Endothelial cell of umbilical vein (primary cell): ENCODE measurements at regions not wholly inside any gene's neighbourhood (a gene's known extent, or its start where the extent isn't known, plus 50 kb on each side); places are given as distances from the start of the nearest gene placed in this dataset.

ENCODE experiments used
- BruUV-seq: library from RNA; stranded (reverse); fragments of 400-500 nt; replicated peaks from 2 replicates; lab custom pipeline; 2021; lab: Mats Ljungman, UMichigan
- CTCF ChIA-PET: fragments of 300-600, 350-600 bp; sonication (Branson Sonifier 250); formaldehyde crosslinking; loops from one replicate; lab custom pipeline; 2021; ENCODE audit warnings: antibody characterized with exemption, inconsistent platforms; lab: Charles Lee
- POLR2A ChIA-PET: fragments of 300-600, 350-600 bp; sonication (Branson Sonifier 250); formaldehyde crosslinking; loops from one replicate; lab custom pipeline; 2021; ENCODE audit warnings: antibody characterized with exemption, inconsistent platforms; lab: Charles Lee
- DNase-seq: peaks from one replicate; pipeline ENCODE4 v3.0.0-alpha.2; 2011; ENCODE audit warnings: low read depth, low spot score
- FAIRE-seq: peaks from 2 replicates; lab custom pipeline; 2011; peaks lifted over from hg19 to GRCh38; lab: Jason Lieb, UNC
- H2AFZ ChIP-seq: 2 replicates; pipeline ENCODE4 v1.6.0; 2012; ENCODE audit warnings: low read depth, low read length, control low read depth, inconsistent platforms
- H3K27ac ChIP-seq: 2 replicates; pipeline ENCODE4 v1.5.1; 2011; ENCODE audit warnings: low read depth, mild to moderate bottlenecking, control low read depth, low read length, moderate library complexity; ENCODE audit not compliant: insufficient read depth
- H3K27me3 ChIP-seq, 2 experiments: 2 replicates each; pipeline versions ENCODE4 v1.6.0 to v1.6.1; 2011; ENCODE audit warnings: low read length in 2 of 2, mixed read lengths in 1 of 2; ENCODE audit not compliant: control insufficient read depth in 2 of 2, insufficient read depth in 2 of 2
- H3K36me3 ChIP-seq, 2 experiments: 2 replicates in 1 of 2; 3 replicates in 1 of 2; pipeline ENCODE4 v1.5.1; 2011; ENCODE audit warnings: low read length in 2 of 2, mild to moderate bottlenecking in 1 of 2, moderate library complexity in 1 of 2; ENCODE audit not compliant: control insufficient read depth in 2 of 2, insufficient read depth in 2 of 2; ENCODE audit errors: extremely low read depth in 1 of 2
- H3K4me1 ChIP-seq: 3 replicates; pipeline ENCODE4 v1.5.1; 2011; ENCODE audit warnings: mild to moderate bottlenecking, low read length; ENCODE audit not compliant: control insufficient read depth, insufficient read depth; ENCODE audit errors: extremely low read depth
- H3K4me2 ChIP-seq: 2 replicates; pipeline ENCODE4 v1.6.1; 2011; ENCODE audit warnings: low read length, control low read depth, mixed read lengths; ENCODE audit not compliant: insufficient read depth
- H3K4me3 ChIP-seq, 3 experiments: fragments of 200-600 bp in 1 of 3; sonication (generic), shearing (Covaris generic) in 1 of 3; replicated peaks in 1 of 3; 2 replicates each; pipeline ENCODE4 v1.5.1; 2011 to 2016; ENCODE audit warnings: control low read depth in 3 of 3, low read length in 3 of 3, mild to moderate bottlenecking in 2 of 3, inconsistent platforms in 1 of 3, low read depth in 1 of 3, moderate library complexity in 1 of 3; ENCODE audit not compliant: insufficient read depth in 1 of 3
- H3K79me2 ChIP-seq: 2 replicates; pipeline ENCODE4 v1.6.0; 2012; ENCODE audit warnings: low read length, inconsistent platforms; ENCODE audit not compliant: control insufficient read depth, insufficient read depth
- H3K9ac ChIP-seq: replicated peaks from 2 replicates; pipeline ENCODE3; 2011; ENCODE audit warnings: low read length, control low read depth; ENCODE audit not compliant: insufficient read depth; ENCODE audit errors: extremely low read depth
- H3K9me1 ChIP-seq: replicated peaks from 3 replicates; pipeline ENCODE4 v1.6.0; 2011; ENCODE audit warnings: mild to moderate bottlenecking, low read length; ENCODE audit not compliant: control insufficient read depth, insufficient read depth; ENCODE audit errors: extremely low read depth
- H3K9me3 ChIP-seq: replicated peaks from 2 replicates; pipeline ENCODE4 v1.5.1; 2012; ENCODE audit warnings: low read length, inconsistent platforms; ENCODE audit not compliant: control insufficient read depth, insufficient read depth
- H4K20me1 ChIP-seq: replicated peaks from 2 replicates; pipeline ENCODE3; 2011; ENCODE audit warnings: mild to moderate bottlenecking, low read length; ENCODE audit not compliant: control insufficient read depth, insufficient read depth; ENCODE audit errors: extremely low read depth
- CTCF ChIP-seq, 2 donors: IDR thresholded peaks; 1 replicate in 1 of 2; 2 replicates in 1 of 2; pipeline ENCODE4 v1.5.1; 2011; ENCODE audit warnings: low read length in 2 of 2, mild to moderate bottlenecking in 2 of 2, moderate library complexity in 2 of 2, control low read depth in 1 of 2, inconsistent platforms in 1 of 2, low read depth in 1 of 2; ENCODE audit not compliant: insufficient read depth in 1 of 2; ENCODE audit errors: extremely low read depth in 1 of 2
- EZH2 ChIP-seq: IDR thresholded peaks from 2 replicates; pipeline ENCODE4 v1.6.1; 2012; ENCODE audit warnings: borderline replicate concordance, low read depth, mild to moderate bottlenecking, moderate library complexity, low read length, inconsistent platforms; ENCODE audit not compliant: severe bottlenecking
- FOS ChIP-seq: IDR thresholded peaks from 2 replicates; pipeline ENCODE4 v1.6.1; 2011; ENCODE audit warnings: mild to moderate bottlenecking, low read length, moderate library complexity, borderline replicate concordance; ENCODE audit not compliant: insufficient read depth
- GATA2 ChIP-seq: IDR thresholded peaks from 2 replicates; pipeline ENCODE4 v1.7.0; 2011; ENCODE audit warnings: low read depth, mild to moderate bottlenecking, moderate library complexity, mixed read lengths, low read length; ENCODE audit not compliant: insufficient read length, insufficient read depth
- JUN ChIP-seq: IDR thresholded peaks from 2 replicates; pipeline ENCODE4 v1.6.1; 2011; ENCODE audit warnings: borderline replicate concordance, low read depth; ENCODE audit not compliant: insufficient read length, insufficient read depth
- MAX ChIP-seq: IDR thresholded peaks from 2 replicates; pipeline ENCODE4 v1.6.1; 2011; ENCODE audit not compliant: insufficient read depth, insufficient read length
- MYC ChIP-seq: IDR thresholded peaks from one replicate; pipeline ENCODE4 v1.6.1; 2011; ENCODE audit warnings: mild to moderate bottlenecking, low read depth, low read length
- POLR2A ChIP-seq: IDR thresholded peaks from 2 replicates; pipeline ENCODE4 v1.6.1; 2012; ENCODE audit warnings: low read depth, mild to moderate bottlenecking, control low read depth, low read length
- POLR2AphosphoS5 ChIP-seq: IDR thresholded peaks from 2 replicates; pipeline ENCODE4 v1.6.1; 2012; ENCODE audit warnings: low read depth, mild to moderate bottlenecking, control low read depth, low read length, moderate library complexity; ENCODE audit not compliant: insufficient read depth
- dilution Hi-C: fragments of 300-500 bp; cut with MboI; formaldehyde crosslinking; loops from one replicate; pipeline ENCODE4 v1.15.0; 2019; ENCODE audit warnings: low sequenced_read_pairs; ENCODE audit not compliant: extremely low pct_ligation_motif_present
- intact Hi-C: fragments of 100-400 bp; cut with micrococcal nuclease; formaldehyde crosslinking; loops from one replicate; pipeline ENCODE4 v1.10.0; 2022

- BruUV-seq, result no TSS peak
- no peak overlapping the region for H3K27ac ChIP-seq
- no peak overlapping the region for H3K4me2 ChIP-seq
- FAIRE-seq (peak; percentile 8), DNase-seq (no peak)
- no peak overlapping the region for H3K9ac ChIP-seq
- no peaks in the 10 kb centered on the region for H4K20me1 ChIP-seq
- intact Hi-C loops, result no loop called here
- H3K9me1 ChIP-seq, result no peaks in the 10 kb centered on the region
- H2AFZ ChIP-seq, result no peak overlapping the region
- no peaks in the 10 kb centered on the region for H3K79me2 ChIP-seq
- no peak overlapping the region for H3K4me3 ChIP-seq
- H3K27me3 ChIP-seq, result no peaks in the 10 kb centered on the region
- dilution Hi-C loops, result no loop called here
- no peaks in the 10 kb centered on the region for H3K4me1 ChIP-seq
- H3K9me3 ChIP-seq, result no peaks in the 10 kb centered on the region
- POLR2A ChIA-PET, result no interaction called here
- no peak for TF ChIP-seq FOS
- TF ChIP-seq CTCF (IDR thresholded peaks at IDR 0.05; ENCODE audit: extremely low read depth in 1 of 2, insufficient read depth in 1 of 2, low read depth in 1 of 2, low read length in 2 of 2), result no peak
- TF ChIP-seq MYC, result no peak
- TF ChIP-seq JUN, result no peak
- TF ChIP-seq MAX, result no peak
- no peak for TF ChIP-seq POLR2A
- TF ChIP-seq EZH2, result no peak
- TF ChIP-seq POLR2AphosphoS5, result no peak
- TF ChIP-seq GATA2, result no peak
- CTCF ChIA-PET, result no interaction called here
- H3K36me3 ChIP-seq, result no peaks in the 10 kb centered on the region
Measured at GRCh38 chr21:22297575-22297974, 1299.4 kb downstream of the NCAM2 start.
